ENCODE measurements at regions not wholly inside any gene's neighbourhood (a gene's known extent, or its start where the extent isn't known, plus 50 kb on each side); places are given as distances from the start of the nearest gene placed in this dataset.

- ChIA-PET CTCF (ENCODE audit: partially characterized antibody) (interaction anchor here (1.3 kb wide), 1 partner anchor 12 kb away, joined by 3 read pairs; no protein-coding TSS in a partner anchor), POLR2A (ENCODE audit: partially characterized antibody) (no interaction called here)
- TF ChIP-seq RBBP5 (IDR thresholded peaks at IDR 0.05; ENCODE audit: borderline replicate concordance, low read depth, low read length) (no peak), MAFK (IDR thresholded peaks at IDR 0.05; ENCODE audit: low read depth, low read length) (peak; percentile 38; the same call in 1 of the 2 replicates), SAP30 (IDR thresholded peaks at IDR 0.05; ENCODE audit: insufficient read depth, insufficient replicate concordance, low read length) (no peak), HDAC2 (IDR thresholded peaks at IDR 0.05; ENCODE audit: borderline replicate concordance in 1 of 2, low read depth in 2 of 2, low read length in 2 of 2) (no peak), KDM4A (IDR thresholded peaks at IDR 0.05; ENCODE audit: low read depth, low read length, severe bottlenecking) (no peak), JUND (IDR thresholded peaks at IDR 0.05; ENCODE audit: low read length) (no peak), SIX5 (IDR thresholded peaks at IDR 0.05; ENCODE audit: low read depth, low read length) (no peak)
- Histone ChIP-seq H3K18ac (ENCODE audit: extremely low read depth, low read length) (no peak overlapping the region), H3K4me2 (ENCODE audit: insufficient read depth in 1 of 2, low read depth in 2 of 2, low read length in 2 of 2) (no peak overlapping the region), H2BK120ac (replicated peaks; ENCODE audit: low read depth, low read length) (no peak overlapping the region), H3K27ac (ENCODE audit: low read depth, low read length) (no peak overlapping the region), H2BK12ac (ENCODE audit: low read depth, low read length) (no peak overlapping the region), H3K27me3 (replicated peaks in 1 of 4; ENCODE audit: control insufficient read depth in 3 of 4, extremely low read depth in 1 of 4, insufficient read depth in 3 of 4, low read length in 3 of 4) (no peaks in the 10 kb centered on the region), H4K5ac (ENCODE audit: insufficient read length, low read depth, low read length) (no peak overlapping the region), H3K14ac (ENCODE audit: insufficient read length) (no peak overlapping the region), H4K20me1 (replicated peaks in 1 of 2; ENCODE audit: control insufficient read depth in 1 of 2, insufficient read depth in 2 of 2, low read length in 2 of 2) (no peaks in the 10 kb centered on the region), H3K4me1 (replicated peaks in 1 of 4; ENCODE audit: control insufficient read depth in 3 of 4, insufficient read depth in 4 of 4, low read length in 3 of 4) (peaks cover 0 to 3% (median 0%) of the 10 kb centered on the region in 4 experiments; a peak in 1 of 7 replicates), H3K4ac (replicated peaks; ENCODE audit: insufficient read length, low read depth, low read length) (no peak overlapping the region), H3K79me1 (ENCODE audit: low read depth, low read length) (no peaks in the 10 kb centered on the region), H3K4me3 (ENCODE audit: extremely low read depth in 1 of 4, insufficient read depth in 2 of 4, low read depth in 3 of 4, low read length in 4 of 4) (no peak overlapping the region), H3K36me3 (ENCODE audit: control insufficient read depth in 2 of 4, insufficient read depth in 4 of 4, low read length in 3 of 4) (no peaks in the 10 kb centered on the region), H4K8ac (ENCODE audit: extremely low read depth, insufficient read depth, low read length) (no peak overlapping the region), H2AFZ (ENCODE audit: low read length) (peak overlapping the region; percentile 34; the same call in 1 of the 2 replicates), H2BK5ac (ENCODE audit: low read depth, low read length) (no peak overlapping the region), H3K9ac (replicated peaks in 1 of 4; ENCODE audit: extremely low read depth in 1 of 4, low read depth in 3 of 4, low read length in 3 of 4) (no peak overlapping the region), H3K23me2 (ENCODE audit: low read depth, low read length) (no peaks in the 10 kb centered on the region), H2BK20ac (ENCODE audit: low read length) (no peak overlapping the region), H2AK5ac (ENCODE audit: low read depth, low read length) (no peak overlapping the region), H4K91ac (replicated peaks; ENCODE audit: insufficient read length, low read length) (no peak overlapping the region), H3K23ac (ENCODE audit: insufficient read length) (no peak overlapping the region), H3K56ac (replicated peaks; ENCODE audit: insufficient read length, low read depth, low read length) (no peak overlapping the region), H3K79me2 (ENCODE audit: control insufficient read depth in 1 of 2, insufficient read depth in 2 of 2, low read length in 2 of 2) (no peaks in the 10 kb centered on the region), H2BK15ac (ENCODE audit: low read length) (no peak overlapping the region), H3K9me3 (ENCODE audit: insufficient read depth in 2 of 2, low read depth in 1 of 2, low read length in 1 of 2) (no peaks in the 10 kb centered on the region)
- 86% methylated on average over 2 of the region's 2 CpGs; no CpG with 5 or more reads in 1 of the 2 experiments for WGBS, 2 experiments (ENCODE audit: extremely low coverage in 1 of 2, insufficient coverage in 1 of 2, insufficient read length in 1 of 2, insufficient replicate concordance in 2 of 2, low coverage in 1 of 2, low lambda C conversion rate in 2 of 2, missing lambda C conversion rate in 1 of 2)
- DNase-seq (ENCODE audit: low read depth in 1 of 2, low spot score in 2 of 2), result no peak
- FAIRE-seq, result no peak
These were observed 60.2 kb upstream of the RBPJ start for GRCh38 chr4:26260571-26260970.

All from H1 (cell line).